DMS79 (cell line): ENCODE measurements at regions not wholly inside any gene's neighbourhood (a gene's known extent, or its start where the extent isn't known, plus 50 kb on each side); places are given as distances from the start of the nearest gene placed in this dataset.

ENCODE experiments used
- DNase-seq: peaks from one replicate; lab custom pipeline; 2025; lab: John Stamatoyannopoulos, UW

- no peak for DNase-seq
Measured at GRCh38 chr6:153787341-153787606, 251.8 kb upstream of the OPRM1 start.

- DNase-seq: no peak
Measured at GRCh38 chr6:153781306-153781705, 257.7 kb upstream of the OPRM1 start.

GRCh38 chr6:153780011-153780410 is 259.0 kb upstream of the OPRM1 start:
- no peak for DNase-seq

DNA sequence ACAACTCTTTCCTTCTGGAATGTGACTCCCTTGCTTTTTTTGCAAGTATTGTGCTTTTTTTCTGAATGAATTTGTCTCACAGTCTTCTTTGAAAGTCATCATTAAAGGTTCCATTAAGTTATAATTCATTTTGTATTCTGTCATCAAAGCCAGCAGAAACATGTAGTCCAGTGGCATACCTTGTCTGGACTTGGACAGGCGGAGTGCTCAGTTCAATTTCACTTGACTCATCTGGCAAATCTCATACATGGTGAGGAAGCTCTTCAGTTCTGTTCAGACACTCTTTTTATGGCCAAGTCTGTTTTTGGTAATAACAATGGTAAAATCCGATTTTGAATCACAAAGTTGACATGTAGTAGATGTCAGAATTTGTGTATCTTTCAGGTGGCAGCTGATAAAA is 260.8 kb upstream of the OPRM1 start:
- DNase-seq: no peak

DNA sequence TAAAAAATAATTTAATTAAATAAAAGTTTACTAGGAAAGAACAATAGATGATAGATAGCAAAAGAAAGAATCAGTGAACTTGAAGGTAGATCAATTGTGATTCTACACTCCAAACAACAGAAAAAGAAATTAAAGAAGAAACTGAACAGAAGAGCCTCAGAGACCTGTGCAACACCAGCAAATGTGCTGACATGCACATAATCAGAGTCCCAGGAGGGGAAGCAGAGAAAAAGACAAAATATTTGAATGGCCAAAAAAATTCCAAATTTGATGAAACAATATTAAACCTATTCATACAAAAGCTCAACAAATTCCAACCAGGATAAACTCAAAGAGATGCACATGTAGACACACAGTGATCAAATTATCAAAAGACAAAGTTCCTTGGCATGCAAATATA is 267.5 kb upstream of the OPRM1 start:
- DNase-seq: no peak

DNA sequence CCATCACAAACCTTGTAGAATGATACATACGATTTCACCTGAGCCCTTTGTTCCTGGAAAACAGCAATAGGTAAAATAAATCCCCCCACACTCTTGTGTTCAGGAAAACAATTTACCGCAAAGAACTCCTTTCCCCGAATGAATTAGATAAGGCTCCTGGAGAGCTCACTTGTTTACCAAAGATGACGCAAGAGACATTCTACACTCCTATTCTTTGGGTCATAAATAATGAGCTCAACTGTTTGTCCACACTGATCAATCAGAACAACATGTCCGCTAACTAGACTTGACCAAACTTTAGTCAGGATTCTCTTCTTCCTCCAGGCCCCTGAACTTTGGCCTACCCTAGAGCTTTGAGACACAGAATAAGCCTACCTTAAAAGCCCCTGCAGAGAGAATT is 271.9 kb upstream of the OPRM1 start:
- no peak for DNase-seq

GRCh38 chr6:153758516-153758915 is 280.5 kb upstream of the OPRM1 start:
- no peak for DNase-seq

- DNase-seq: no peak
Measured at GRCh38 chr6:153735761-153736160, 303.3 kb upstream of the OPRM1 start.

- no peak for DNase-seq
Measured at GRCh38 chr6:153729189-153729588, 309.9 kb upstream of the OPRM1 start.

DNA sequence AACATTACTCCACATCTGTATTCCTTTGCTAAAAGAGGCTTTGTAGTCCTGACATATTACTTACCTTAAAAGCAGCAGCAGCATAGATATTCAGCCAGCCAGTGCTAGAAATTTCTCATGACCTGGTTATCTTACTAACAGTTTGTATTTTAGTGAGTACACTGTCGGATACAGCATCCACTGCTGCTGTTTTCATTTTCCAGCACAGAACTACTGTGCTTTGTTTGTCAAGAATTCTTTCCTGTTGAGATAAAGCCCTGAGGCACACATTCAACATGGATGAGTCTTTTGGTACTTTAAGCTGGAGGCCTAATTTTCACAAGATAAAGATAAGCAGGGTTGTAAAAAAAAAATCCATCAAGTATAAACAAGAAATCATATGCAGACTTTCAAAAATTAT is 311.2 kb upstream of the OPRM1 start:
- DNase-seq: no peak

- DNase-seq: no peak
Measured at GRCh38 chr6:153725456-153725855, 313.6 kb upstream of the OPRM1 start.

- no peak for DNase-seq
Measured at GRCh38 chr6:153720732-153721131, 318.3 kb upstream of the OPRM1 start.

DNA sequence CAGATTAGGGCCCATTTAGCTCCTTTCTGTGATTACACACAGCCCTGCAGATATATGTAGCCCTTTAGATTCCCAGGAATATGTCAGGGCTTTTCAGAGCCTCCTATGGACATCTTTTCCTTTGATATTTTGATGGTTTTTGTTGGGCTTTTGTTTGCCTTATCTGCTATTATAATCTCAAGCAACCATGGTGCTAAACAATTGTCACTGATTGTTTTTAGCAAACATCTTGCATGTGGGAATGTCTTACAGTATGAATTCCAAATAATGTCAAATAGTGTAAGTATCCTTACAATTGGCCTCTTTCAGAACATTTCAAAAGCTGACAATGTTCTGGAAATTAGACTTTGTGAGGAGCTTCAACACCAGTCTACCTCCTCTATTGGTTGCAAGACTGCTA is 333.6 kb upstream of the OPRM1 start:
- DNase-seq: no peak

GRCh38 chr6:153702671-153703070 is 336.4 kb upstream of the OPRM1 start:
- DNase-seq: no peak

- no peak for DNase-seq
Measured at GRCh38 chr6:153698637-153699036, 340.4 kb upstream of the OPRM1 start.

GRCh38 chr6:153698001-153698400 is 341.0 kb upstream of the OPRM1 start:
- no peak for DNase-seq

GRCh38 chr6:153677522-153677921 is 361.5 kb upstream of the OPRM1 start:
- no peak for DNase-seq

GRCh38 chr6:153673750-153674149 is 365.3 kb upstream of the OPRM1 start:
- no peak for DNase-seq

DNA sequence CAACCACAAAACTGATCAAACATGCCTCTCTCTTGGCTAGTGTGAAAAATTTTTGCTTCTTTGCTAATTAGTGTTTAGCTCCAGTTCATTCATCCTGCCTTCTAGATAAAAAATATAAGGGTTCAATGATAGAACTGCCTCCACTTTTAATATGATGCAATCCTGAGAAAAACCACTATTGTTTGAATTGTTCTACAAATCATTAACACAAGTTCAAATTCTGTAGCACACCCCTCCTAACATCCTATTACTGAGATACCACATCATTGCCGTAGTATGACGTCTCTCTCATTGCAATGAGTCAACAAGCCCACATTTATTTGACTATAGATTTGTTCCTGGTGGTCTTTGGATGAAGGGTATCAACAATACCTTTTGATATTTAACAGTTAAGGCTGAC is 365.8 kb upstream of the OPRM1 start:
- no peak for DNase-seq

DNA sequence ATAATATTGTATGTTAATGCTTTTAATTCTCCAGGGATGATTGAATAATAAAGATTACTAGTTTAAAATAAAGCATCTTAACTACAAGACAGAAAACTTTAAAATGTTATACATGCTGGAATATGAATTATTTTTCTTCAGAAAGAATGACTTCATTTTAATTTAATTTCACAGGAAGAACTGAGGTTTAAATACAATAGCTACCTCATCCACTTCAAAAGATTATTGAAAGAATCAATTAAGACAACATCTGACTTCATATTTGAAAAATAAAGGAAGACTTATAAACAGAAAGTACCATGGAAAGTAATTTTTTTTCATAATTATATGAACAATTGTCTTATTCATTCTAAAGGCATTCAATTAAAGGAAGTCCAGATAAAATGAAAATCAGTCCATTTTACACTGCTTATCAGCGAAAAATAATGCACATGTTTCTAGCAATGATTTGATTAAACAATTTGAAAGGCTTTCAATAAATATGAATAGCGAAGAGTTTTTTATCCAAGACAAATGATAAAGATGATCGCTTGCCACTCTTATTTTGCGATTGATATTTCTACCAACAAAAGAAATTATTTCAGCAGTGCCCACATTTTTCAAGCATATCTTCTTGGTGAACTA is 368.5 kb upstream of the OPRM1 start:
- no peak for DNase-seq

DNA sequence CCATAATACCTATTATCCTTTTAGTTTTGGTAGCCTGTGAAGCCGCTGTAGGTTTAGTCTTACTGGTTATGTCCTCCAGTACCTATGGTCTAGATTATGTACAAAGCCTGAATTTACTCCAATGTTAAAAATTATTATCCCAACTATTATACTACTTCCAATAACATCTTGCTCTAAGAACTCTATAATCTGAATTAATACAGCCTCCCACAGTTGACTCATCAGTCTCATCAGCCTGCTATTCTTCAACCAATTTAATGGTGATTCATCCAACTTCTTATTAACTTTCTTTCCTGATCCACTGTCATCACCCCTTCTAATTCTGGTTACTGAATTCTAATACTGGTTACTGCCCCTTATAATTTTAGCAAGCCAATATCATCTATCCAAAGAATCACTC is 370.3 kb upstream of the OPRM1 start:
- no peak for DNase-seq

GRCh38 chr6:153662982-153663381 is 376.1 kb upstream of the OPRM1 start:
- DNase-seq: no peak

DNA sequence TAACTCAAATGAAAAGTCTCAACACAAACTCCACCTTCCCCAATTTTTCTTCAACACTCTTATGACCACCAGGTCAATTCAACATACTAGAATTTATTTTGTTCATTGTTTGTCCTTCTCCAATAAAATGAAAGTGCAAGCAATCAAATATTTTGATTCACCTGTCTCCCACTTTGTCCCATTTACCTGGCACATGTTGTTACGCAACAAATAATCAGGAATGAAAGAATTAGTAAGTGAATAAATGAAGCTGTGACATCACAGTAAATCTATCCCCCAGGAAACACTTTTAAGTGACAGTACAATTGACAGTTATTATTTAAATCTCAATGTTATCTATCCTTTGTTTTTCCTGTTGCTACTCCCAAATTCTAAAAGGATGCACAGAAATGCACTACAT is 393.7 kb upstream of the OPRM1 start:
- DNase-seq: no peak

- no peak for DNase-seq
Measured at GRCh38 chr6:153644000-153644399, 395.0 kb upstream of the OPRM1 start.

GRCh38 chr6:153634416-153634815 is 404.6 kb upstream of the OPRM1 start:
- no peak for DNase-seq
